GM04503 (cell line): ENCODE measurements at regions not wholly inside any gene's neighbourhood (a gene's known extent, or its start where the extent isn't known, plus 50 kb on each side); places are given as distances from the start of the nearest gene placed in this dataset.

Source experiments
- DNase-seq: peaks from one replicate; pipeline ENCODE4 v3.0.0-alpha.2; 2012; ENCODE audit warnings: low read depth

DNA sequence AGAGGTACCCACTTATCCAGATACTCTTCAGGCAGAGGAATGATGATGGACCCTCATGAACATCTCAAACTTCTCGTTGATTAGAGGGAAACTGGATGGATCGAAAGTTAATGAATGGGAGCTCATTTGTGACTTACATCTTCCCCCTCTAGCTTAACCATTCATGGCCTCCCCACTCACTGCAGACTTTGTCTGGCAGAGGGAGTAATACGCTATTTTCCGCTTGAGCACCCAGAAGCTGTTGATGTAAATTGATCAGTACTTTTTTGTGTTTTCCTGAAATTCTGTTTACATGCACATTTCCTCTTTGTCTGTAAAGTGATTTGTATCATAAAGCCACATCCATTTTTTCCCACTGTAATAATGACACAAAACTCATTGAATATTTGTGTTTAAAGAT, 239.1 kb upstream of the RBFOX1 start:
- DNase-seq, result no peak

DNA sequence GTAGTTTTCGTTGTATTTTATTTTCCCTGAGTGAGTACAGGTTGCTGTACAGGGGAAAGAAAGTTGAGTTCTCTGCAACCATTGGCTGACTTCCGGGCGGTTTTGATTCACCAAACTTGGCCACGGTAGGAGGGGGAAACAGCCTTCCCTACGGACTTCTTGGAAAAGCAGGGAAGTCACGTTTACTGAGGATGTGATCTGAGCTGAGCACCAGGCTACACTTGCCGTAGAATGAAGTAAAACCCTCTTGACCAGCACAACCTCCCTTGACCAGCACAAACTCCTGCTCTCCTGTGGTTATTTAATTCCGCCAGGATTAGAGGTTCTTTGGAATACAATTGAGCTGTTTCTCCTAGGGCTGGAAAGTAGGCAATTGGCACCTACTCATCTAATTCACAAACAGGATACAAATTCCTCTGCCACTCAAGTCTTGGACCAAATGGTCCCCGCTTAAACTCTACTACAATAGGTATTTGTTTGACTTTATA, 242.0 kb upstream of the RBFOX1 start:
- DNase-seq, result no peak

DNA sequence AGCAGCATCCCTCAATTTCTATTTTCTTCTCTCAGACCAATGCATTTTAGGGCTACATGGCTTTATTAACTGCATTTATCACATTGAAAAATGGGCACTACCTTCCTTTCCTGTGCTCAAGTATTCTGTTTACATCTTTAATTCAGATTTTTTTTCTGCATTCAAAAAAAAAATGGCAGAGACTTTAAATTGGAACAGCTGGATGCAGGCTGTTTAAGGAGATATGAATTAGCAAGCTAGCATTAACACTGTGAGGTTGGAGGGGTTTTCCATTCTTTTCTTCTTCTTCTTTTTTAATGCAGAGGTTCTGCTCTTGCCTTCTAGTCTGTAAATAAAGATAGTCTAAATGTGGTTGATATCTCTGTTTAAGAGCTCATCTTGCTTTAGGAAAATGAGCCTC, 242.9 kb upstream of the RBFOX1 start:
- no peak for DNase-seq

DNA sequence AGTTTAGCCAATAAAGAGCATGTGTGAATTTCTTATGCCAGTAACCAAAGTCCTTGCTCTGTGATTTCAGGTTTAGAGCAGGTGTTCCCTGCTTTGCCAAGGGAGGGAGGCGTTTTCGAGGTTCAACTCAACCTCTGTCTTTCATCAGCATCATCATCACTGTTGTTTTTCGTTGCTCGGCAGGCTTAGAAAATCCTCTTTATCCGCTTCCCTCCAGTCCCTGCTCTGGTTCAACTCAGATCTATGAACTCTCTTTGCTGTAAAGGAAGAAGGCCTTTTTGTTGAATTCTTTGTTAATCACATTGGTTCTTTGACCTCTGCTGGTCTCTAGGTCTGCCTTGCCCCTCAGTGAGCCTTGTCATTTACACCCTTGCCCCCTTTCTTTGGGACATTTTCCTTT, 243.9 kb upstream of the RBFOX1 start:
- no peak for DNase-seq

DNA sequence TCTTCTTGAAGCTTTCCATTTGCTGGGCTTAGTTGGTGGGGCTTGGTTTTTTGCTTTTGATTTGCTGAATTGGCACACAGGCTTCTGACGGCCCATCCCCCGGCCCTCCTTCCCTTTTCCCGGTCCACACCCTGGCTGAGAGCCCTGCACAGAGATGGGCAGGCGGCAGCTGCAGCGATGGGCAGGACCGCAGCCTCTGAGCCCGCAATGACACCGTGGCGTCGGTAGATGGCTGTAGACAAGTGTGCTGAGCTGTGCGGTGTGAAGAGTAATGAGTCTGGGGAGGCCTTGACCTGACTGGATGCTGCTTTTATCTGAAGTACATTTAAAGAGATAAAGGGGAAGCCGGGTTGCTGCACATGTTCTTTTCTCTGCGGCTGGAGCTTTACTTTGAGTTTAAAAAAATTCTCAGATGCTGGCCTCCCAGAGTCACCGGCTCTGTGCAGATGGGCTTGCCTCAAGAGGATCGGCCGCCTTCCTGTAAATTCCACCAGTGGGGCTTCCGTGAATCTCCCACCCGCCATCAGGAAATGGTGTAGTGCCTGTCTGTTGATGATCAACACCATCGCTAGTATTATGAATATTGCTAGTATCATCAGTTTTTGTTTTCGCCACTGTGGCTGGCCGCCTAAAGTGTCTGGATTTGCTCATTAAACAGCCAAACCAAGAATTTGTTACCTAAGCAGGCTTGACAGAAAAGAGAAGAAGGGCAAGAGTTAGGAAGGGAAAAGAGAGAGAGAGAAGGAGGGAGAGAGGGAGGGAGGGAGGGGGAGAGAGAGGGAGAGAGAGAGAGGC, 245.6 kb upstream of the RBFOX1 start:
- DNase-seq, result no peak

DNA sequence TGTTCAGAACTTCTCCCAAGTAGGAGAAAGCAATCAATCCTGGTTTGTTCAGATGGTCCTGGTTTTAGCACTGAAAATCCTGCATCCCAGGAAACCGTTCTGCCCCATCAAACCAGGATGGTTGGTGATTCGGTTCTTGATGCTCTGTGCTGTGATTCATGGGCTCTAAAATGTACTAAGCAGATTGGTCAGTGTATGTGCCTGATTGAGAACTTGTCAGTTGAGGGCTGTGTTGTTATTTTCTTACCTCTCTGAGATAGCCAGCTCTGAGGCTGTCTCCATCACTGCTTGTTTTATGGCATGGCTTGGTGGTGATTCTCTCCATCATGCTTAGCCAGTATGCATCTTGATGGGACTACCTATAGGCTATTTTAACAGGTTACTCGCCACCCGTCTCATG, 246.9 kb upstream of the RBFOX1 start:
- DNase-seq, result no peak

DNA sequence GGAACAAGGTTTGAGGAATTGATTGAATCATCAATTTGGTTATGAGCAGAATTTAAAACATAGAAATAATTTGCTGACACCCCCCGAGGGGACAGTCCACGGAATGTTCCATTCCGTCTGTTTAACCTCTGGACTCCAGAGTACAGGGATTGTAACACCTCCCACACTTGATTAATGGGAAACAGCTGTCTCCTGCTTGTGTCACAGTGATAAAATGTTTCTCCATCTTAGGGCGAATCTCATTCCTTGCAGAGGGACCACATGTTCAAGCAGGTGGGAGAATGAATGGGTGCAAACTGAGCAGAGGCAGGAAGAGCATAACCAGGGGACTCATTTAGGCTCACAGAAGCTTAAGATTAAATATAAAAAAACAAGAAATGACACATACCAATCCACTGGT, 249.5 kb upstream of the RBFOX1 start:
- no peak for DNase-seq

DNA sequence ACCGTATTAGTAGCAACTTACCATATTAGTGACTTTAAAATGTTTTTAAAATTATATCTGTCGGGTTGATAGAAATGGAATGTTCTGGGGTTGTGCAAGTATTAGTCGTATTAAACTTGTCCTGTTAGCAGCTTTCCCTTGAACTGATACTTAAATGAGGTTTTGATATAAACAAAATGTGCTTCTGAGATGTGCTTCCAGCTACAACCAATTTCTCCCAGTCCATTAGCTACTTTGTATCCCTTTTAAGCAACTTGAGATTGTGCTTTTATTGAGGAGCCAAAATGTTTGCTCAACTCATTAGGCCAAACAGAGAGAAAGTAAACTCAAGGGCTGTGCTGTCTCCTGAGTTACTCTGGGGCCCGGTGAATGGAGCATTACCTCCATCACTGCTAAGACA, 255.0 kb upstream of the RBFOX1 start:
- no peak for DNase-seq

DNA sequence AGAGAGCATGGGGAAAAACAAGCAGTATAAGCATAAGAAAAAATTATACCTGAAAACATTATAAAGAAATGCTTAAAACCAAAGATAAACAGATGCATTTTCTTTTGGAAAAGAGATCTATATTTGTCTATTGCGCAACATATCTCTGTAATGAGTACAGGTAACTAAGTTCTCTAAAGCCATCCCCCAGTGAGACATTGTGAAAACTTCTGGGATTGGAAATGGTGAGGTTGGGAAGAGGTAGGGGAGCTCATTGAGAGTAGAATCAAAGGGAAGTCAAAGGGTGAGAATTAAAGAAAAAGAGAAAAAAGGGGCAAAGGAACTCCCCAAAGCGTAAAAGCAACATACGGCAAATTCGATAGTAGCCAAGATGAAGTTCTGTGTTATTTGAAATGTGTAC, 257.9 kb upstream of the RBFOX1 start:
- DNase-seq, result no peak

DNA sequence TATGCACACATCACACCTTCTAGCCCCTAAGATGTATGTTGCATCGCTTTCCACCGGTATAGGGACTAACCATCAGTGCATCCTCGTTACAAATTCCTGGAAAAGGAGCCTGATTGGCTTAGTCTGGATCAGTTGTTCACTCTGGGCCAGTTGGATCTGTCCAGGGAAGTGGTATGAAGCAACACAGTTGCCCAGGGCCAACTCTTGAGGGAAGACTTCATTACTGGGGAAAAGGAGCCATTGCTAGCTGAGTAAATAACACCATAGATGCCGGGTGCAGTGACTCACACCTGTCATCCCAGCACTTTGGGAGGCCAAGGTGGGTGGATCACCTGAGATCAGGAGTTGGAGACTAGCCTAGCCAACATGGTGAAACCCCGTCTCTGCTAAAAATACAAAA, 275.2 kb upstream of the RBFOX1 start:
- DNase-seq, result no peak

DNA sequence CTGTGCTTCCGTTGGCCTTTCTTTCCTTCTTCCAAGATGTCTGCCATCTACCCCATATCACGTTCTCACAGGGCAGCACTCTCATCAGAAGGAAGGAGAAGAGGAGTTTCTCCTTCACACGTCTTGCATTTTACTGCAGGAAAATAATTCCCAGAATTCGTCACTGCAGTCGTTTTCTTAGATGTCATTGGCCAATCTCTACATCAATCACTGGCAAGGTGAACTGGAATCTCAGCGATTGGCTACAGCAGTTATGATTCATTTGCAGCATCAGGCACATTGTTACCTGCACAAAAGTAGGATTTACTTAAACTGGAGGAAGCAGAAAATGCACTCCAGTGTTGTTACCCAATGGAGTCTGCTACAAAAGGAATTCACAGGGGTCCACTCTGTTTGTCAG, 277.2 kb upstream of the RBFOX1 start:
- DNase-seq, result no peak

DNA sequence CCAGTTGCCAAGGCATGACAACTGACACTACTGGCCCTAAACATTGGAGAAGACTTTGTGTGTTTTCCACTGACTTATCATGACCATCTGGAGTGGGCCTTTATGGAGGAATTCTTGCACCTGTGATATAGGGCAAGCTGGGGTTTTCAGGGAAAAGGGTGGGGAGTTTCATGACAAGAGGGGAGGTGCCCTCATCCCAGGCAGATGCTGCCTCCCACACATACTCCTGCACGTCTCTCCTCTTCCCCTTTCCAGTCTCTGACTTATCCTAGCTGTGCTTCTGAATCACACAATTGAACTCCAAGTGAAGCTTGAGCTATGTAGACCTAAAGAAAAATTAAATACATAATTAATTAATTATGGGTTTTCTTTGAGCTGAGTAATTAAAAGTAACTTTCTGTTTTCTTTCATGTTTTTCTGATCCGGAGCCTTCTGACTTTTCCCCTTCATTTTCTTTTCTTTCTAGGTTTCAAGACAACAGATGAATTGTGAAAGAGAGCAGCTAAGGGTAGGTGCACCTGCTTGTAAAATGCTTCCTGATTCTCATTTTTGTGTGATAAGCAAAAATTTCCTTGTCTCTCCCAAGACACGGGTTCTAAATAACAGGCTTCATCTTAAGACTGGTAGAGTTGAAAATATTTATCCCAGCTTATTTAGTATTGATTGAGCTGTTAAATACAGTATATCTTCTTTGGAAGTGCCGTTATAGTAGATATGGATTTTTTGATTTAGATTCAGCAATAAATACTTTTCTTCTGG, 280.9 kb upstream of the RBFOX1 start:
- DNase-seq, result no peak

DNA sequence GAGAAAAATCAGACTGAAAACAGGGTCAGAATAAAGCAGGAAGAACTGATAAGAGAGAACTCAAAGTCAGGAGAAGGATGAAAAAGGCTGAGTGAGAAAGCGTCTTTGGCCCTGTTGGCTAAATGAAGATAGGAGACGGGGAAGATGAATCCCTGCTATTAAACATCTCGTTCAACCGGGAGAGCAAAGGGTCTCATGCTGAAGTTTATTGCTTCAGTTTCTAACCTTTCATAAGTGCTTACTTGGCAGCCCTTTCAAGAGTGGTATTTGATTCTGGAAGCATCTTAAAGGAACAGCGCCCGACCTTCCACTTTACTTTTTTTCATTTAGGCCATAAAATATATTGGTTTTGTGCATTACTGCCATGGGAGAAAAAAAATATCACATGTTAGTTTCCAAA, 288.3 kb upstream of the RBFOX1 start:
- no peak for DNase-seq

DNA sequence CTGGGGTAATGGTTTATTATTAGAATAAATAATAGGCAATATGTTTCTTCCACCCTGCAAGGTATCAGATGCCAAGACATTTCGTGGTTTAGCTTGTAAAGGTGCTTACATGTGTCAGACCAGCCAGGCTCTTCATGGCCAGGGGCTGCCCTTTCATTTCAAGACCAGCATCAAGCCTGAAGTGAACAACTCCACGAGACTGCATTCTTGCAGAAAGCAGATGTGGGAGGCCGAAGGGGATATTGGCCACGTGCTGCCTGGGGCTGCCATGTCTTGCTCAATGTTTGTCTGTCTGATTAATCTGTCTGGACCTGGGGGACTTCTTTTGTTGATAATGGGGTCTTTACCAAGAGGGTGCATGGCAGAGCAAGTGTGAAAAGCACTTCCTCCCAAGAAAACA, 294.2 kb upstream of the RBFOX1 start:
- no peak for DNase-seq

DNA sequence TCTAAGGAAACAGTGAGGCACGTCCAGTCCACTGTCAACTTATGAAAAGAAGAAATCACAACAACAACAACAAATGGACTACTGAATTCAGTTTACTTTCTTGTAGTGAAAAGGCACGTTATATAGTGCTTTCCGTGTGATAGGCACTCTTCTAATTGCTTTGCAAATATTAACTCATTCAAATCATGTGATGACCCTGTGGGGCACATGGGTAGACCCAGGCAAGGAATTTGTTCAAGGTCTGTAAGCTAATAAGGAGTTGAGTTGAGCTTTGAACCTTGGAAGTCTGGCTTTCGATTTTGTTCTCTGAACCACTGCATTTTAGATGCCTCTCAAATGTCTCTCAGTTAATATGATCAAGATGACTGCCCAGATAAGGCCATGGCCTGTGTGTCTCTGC, 295.1 kb upstream of the RBFOX1 start:
- no peak for DNase-seq

DNA sequence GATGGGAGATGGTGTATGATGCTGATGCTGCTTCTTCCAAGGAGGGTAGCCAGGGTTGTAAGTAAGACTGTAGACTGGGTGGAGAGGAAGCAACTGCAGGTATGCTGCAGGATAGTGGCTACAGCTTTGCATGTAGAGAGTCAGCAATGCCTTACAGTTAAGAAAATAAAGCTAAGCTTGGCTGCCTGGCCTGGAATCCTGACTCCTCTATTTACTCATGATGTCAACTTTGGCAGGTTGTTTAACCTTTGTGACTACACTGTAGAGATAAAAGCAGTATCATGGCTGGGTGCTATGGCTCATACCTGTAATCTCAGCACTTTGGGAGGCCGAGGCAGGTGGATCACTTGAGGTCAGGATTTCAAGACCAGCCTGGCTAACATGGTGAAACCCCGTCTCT, 301.6 kb upstream of the RBFOX1 start:
- DNase-seq, result no peak

DNA sequence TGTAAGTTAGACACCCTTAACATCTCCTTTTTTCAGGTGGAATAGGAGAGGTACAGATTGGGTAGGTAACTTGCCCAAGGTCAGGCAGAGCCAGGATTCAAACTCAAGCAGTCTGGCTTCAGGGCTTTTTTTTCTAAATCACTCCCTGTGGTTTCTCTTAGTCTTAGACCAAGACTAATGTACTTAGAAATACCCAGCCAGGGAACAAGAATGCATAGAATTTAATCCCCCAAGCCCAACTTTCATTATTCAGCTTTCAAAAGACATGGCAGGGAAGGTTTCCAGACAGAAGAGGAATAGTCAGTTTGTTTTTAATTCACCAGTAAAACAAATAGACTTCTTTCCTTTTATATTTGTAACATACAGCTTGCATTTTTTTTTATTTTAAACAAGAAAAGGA, 305.2 kb upstream of the RBFOX1 start:
- DNase-seq, result no peak

DNA sequence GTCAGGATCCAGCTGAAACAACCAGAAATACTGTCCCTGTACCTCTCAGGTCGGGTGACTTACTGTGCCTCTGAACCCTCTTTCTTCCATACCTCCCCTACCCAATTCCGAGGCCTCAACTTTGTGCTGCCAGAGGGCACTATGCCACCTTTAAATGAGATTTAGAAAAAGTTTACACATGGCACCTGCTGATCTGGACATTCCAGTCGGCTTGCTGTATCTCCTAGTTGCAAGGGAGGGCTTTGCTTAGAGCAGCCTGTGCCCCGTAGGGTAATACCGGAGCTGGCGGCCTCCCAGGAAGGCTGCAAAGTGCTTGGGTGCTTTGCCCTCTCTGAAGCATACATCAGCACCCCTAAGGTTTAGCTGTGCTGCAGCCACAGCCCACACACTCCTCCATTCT, 306.0 kb upstream of the RBFOX1 start:
- no peak for DNase-seq

DNA sequence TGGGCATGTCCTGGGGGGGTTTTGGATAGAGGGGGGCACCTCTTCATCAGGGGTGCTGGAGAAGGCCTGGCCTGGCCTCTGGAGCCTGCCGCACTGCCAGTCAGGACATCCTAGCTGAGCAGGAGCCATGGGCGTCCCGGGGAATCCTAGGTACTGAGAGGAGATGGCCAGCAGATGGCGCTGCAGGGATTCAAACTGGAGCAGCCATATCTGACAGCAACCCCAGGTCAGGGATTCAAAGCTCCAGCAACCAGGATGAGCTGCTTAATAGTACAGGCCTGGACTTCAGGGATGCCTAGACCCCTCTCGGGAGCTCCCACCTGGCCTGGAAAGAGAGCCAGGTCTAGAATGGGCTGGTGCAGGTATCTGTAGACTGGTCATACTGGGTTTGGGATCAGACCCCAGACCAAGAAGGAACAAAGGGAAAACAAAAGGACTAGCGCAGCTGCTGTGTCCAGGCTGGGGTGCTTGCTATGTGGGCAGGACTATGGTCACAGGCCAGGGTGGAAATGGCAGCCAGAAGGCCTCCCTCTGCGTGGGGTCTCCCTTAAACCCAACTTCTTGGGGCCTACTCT, 306.9 kb upstream of the RBFOX1 start:
- DNase-seq, result no peak

DNA sequence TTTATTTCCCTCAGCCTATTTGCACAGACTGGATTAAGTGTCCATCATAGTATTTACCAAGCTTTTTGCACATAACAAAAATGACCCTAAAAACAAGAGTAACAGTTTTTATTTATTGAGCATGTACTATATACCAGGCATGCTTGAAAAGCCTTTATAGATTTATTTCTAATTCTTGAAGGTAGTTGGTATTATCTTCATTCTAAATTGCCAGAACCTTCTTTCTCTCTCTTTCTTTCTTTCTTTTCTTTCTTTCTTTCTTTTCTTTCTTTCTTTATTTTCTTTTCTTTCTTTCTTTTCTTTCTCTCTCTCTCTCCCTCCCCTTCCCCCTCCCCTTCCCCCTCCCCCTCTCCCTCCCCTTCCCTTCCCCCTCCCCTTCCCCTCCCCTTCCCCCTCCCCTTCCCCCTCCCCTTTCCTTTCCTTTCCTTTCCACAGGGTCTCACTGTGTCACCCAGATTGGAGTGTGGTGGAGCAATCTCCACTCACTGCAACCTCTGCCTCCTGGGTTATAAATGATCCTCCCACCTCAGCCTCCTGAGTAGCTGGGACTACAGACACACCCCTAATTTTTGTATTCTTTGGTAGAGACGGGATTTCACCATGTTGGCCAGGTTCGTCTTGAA, 310.9 kb upstream of the RBFOX1 start:
- DNase-seq, result no peak

DNA sequence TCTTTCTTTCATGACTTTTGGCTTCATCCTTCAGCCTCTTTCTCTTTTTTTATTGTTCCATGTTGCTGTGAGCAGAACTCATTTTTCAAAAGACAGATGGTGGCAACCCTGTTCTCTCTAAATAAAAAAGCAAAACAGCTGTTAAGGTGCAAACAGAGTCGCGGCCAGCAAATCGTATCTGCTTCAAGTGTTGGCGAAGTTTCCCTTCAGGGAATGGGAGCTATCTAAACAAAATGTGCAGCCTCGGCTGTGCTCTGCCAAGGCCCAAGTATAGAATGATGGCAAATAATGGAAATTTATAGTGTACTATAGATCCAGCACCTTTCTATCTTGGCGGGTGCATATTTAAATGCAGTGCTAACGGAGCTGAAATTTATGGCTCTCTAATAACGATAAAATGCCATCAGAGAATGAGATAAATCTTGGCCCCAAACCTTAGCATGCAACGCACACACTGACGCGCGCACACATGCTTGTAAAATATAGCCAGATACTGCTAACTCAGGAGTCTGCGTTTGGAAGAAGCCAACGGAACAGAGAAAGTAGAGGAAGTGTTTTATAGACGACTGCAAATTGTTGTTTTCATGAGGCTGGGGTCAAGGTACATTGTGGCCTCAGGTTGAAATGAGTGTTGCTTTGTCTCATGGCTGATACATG, 315.5 kb upstream of the RBFOX1 start:
- DNase-seq, result no peak

DNA sequence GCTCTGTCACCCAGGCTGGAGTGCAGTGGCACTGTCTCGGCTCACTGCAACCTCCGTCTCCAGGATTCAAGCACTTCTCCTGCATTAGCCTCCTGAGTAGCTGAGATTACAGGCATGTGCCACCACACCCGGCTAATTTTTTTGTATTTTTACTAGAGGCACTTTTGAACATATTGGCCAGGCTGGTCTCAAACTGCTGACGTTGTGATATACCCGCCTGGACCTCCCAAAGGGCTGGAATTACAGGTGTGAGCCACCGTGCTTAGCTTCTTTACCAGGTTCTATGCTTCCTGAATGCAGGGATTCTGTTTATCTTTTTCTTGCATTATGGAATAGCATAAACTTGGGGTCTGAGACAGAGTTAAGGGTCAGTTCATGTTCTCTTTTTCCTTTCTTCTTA, 317.9 kb upstream of the RBFOX1 start:
- no peak for DNase-seq
